Bronchial epithelial cell (primary cell): ENCODE measurements at regions not wholly inside any gene's neighbourhood (a gene's known extent, or its start where the extent isn't known, plus 50 kb on each side); places are given as distances from the start of the nearest gene placed in this dataset.

Source experiments
- DNase-seq: peaks from one replicate; pipeline ENCODE4 v3.0.0-alpha.2; 2010; ENCODE audit warnings: low read depth
- FAIRE-seq: peaks from 2 replicates; lab custom pipeline; 2011; peaks lifted over from hg19 to GRCh38; lab: Jason Lieb, UNC
- H3K27me3 ChIP-seq: 2 replicates; pipeline ENCODE4 v1.5.1; 2011; ENCODE audit warnings: low read length; ENCODE audit not compliant: control insufficient read depth, insufficient read depth
- H3K36me3 ChIP-seq: 2 replicates; pipeline ENCODE4 v1.5.1; 2011; ENCODE audit warnings: low read length; ENCODE audit not compliant: control insufficient read depth, insufficient read depth
- H3K4me3 ChIP-seq: 2 replicates; pipeline ENCODE4 v1.5.1; 2011; ENCODE audit warnings: mild to moderate bottlenecking, low read depth, low read length, control low read depth
- TF ChIP-seq, protein P1 (sequence below): IDR thresholded peaks from 2 replicates; pipeline ENCODE4 v1.5.1; 2011; ENCODE audit warnings: mild to moderate bottlenecking, moderate library complexity, low read length, control low read depth, inconsistent platforms; ENCODE audit not compliant: insufficient read depth, severe bottlenecking

DNA sequence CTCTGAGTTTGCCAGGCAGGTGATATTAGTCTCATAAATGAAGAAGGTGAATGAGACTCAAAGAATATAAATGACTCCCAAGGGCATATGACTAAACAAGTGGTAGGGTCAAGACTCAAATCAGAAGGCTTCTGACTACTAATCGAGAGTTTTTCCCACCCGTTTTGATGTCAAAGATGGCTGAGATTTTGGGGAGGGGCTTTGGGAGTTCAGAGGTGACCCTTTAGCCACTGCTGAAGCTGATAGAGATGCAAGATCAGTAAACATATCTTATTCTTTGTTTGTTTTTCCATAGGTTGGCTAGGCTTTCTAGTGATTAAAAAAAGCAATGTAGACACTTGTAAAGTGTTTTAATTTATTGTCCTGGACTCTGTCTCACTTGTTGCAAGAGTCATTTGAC is 239.6 kb upstream of the PLEKHG7 start:
- H3K27me3 ChIP-seq: no peaks in the 10 kb centered on the region
- FAIRE-seq (no peak), DNase-seq (no peak)
- H3K4me3 ChIP-seq: no peak overlapping the region
- TF ChIP-seq, protein P1, sequence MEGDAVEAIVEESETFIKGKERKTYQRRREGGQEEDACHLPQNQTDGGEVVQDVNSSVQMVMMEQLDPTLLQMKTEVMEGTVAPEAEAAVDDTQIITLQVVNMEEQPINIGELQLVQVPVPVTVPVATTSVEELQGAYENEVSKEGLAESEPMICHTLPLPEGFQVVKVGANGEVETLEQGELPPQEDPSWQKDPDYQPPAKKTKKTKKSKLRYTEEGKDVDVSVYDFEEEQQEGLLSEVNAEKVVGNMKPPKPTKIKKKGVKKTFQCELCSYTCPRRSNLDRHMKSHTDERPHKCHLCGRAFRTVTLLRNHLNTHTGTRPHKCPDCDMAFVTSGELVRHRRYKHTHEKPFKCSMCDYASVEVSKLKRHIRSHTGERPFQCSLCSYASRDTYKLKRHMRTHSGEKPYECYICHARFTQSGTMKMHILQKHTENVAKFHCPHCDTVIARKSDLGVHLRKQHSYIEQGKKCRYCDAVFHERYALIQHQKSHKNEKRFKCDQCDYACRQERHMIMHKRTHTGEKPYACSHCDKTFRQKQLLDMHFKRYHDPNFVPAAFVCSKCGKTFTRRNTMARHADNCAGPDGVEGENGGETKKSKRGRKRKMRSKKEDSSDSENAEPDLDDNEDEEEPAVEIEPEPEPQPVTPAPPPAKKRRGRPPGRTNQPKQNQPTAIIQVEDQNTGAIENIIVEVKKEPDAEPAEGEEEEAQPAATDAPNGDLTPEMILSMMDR: no peak
- no peaks in the 10 kb centered on the region for H3K36me3 ChIP-seq

DNA sequence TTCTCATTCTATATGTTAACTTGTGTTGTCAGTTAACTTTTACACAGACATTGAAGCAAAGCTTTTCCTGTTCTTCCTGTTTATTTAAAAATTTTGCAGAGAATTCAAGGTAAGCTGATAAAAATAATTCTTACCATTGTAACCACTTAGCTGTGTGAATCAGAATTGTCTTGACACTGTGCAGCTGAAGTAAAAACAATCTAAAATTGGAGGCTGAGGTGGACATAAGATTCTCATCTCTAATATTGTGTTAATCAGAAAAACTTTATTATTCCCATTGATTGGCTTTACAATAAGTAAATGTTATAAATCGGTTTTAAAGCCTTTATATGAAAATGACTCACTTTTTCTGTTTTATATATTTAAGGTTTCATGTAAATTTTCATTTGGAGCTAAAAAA is 240.3 kb upstream of the PLEKHG7 start:
- no peak overlapping the region for H3K4me3 ChIP-seq
- no peak for FAIRE-seq
- no peak for DNase-seq
- no peaks in the 10 kb centered on the region for H3K36me3 ChIP-seq
- TF ChIP-seq, protein P1: no peak
- H3K27me3 ChIP-seq: no peaks in the 10 kb centered on the region

DNA sequence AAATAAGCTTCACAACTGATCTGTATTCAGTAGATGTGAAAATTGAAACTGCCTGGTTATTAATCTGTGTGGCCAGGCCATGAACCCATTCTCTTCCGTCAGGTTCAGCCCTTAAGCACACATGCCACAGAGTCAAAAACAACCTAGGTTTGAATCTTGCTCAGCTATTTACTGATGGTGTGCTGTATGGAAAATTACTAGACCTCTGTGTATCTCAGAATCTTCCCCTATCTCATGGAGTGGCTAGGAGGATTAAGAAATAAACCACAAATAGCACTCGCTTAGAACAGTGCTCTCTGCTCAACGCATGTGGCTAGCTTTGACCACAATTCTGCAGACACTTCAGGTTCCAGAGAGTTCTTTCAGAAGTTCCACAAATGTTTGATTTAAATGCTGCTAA is 240.7 kb upstream of the PLEKHG7 start:
- FAIRE-seq: no peak
- H3K4me3 ChIP-seq: no peak overlapping the region
- H3K36me3 ChIP-seq: no peaks in the 10 kb centered on the region
- no peaks in the 10 kb centered on the region for H3K27me3 ChIP-seq
- DNase-seq: no peak
- TF ChIP-seq, protein P1: no peak

DNA sequence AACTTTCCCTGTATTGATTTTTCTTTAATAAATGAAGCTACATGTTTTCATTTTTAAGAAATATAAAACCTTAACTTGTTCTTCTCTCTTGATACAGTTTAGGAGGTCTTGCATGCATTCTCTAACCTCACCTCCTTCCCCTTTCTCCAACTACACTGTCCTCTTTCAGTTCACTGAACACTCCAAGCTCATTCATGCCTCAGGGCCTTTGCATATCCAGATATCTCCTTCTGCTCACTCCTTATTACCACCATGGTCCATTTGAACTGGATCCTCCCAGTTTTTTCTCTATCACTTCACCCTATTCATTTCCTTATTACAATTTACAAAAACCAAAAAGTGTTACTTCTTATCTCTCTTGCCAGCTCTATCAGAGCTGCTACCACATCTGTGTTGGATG is 242.9 kb upstream of the PLEKHG7 start:
- Histone ChIP-seq H3K27me3 (no peaks in the 10 kb centered on the region), H3K4me3 (no peak overlapping the region), H3K36me3 (no peaks in the 10 kb centered on the region)
- TF ChIP-seq, protein P1: no peak
- no peak for FAIRE-seq
- no peak for DNase-seq

DNA sequence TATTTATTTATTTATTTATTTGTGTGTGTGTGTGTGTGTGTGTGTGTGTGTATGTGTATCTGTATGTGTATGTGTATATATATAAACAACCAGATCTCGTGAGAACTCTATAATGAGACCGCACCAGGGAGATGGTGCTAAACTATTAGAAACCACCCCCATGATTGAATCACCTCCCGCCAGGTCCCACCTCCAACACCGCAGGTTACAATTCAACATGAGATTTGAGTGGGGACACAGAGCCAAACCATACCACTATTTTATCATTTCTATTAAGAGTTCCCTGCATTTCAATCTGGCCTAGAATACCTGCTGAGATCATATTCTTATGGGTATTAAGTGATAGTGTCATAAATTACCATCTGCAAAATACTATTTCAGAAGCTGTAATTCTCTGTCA is 243.8 kb upstream of the PLEKHG7 start:
- FAIRE-seq: no peak

More for the DNA sequence above, 243.8 kb upstream of the PLEKHG7 start:
- DNase-seq: no peak
- Histone ChIP-seq H3K36me3 (no peaks in the 10 kb centered on the region), H3K4me3 (no peak overlapping the region), H3K27me3 (no peaks in the 10 kb centered on the region)
- TF ChIP-seq, protein P1: no peak
